ENCODE measurements at regions not wholly inside any gene's neighbourhood (a gene's known extent, or its start where the extent isn't known, plus 50 kb on each side); places are given as distances from the start of the nearest gene placed in this dataset.

- TF ChIP-seq TAF9B (IDR thresholded peaks at IDR 0.05; ENCODE audit: partially characterized antibody) (no peak), HNRNPL (IDR thresholded peaks at IDR 0.05; ENCODE audit: low read depth, low read length) (peak; percentile 21; the same call in 1 of the 2 replicates), ZBTB43 (CRISPR knock-in tag; IDR thresholded peaks at IDR 0.05) (no peak), KDM1A (IDR thresholded peaks at IDR 0.05) (no peak), CTBP1 (IDR thresholded peaks at IDR 0.05; ENCODE audit: borderline replicate concordance) (peak; percentile 93), ZNF77 (CRISPR knock-in tag; IDR thresholded peaks at IDR 0.05) (no peak)
These were observed 79.1 kb downstream of the NDUFS5 start (continued) for GRCh38 chr1:39105061-39105840.

- intact Hi-C loops (cut with micrococcal nuclease): loop anchor here (2.0 to 10.0 kb wide), 3 partner anchors 281 to 609 kb away; no protein-coding TSS in a partner anchor
- in situ Hi-C loops (cut with MboI): no loop called here
- Histone ChIP-seq H3K9me3 (replicated peaks; ENCODE audit: control insufficient read depth, insufficient read depth, low read depth, low read length) (no peaks in the 10 kb centered on the region), H3K36me3 (ENCODE audit: control insufficient read depth, insufficient read depth, low read length) (no peaks in the 10 kb centered on the region), H3K79me2 (ENCODE audit: control insufficient read depth, insufficient read depth, low read length) (peaks cover 43% of the 10 kb centered on the region), H3K27me3 (ENCODE audit: control insufficient read depth in 2 of 2, insufficient read depth in 2 of 2, low read length in 2 of 2) (no peaks in the 10 kb centered on the region), H3K9me1 (ENCODE audit: control insufficient read depth, insufficient read depth, low read length) (no peaks in the 10 kb centered on the region), H2AFZ (ENCODE audit: low read depth, low read length) (peak overlapping the region; percentile 93), H4K20me1 (replicated peaks; ENCODE audit: control insufficient read depth, insufficient read depth, low read length) (no peaks in the 10 kb centered on the region), H3K4me2 (ENCODE audit: insufficient read depth, low read length) (peak overlapping the region; percentile 80), H3K4me1 (replicated peaks in 1 of 2; ENCODE audit: control insufficient read depth in 2 of 2, insufficient read depth in 2 of 2, low read length in 2 of 2) (peaks cover 22 to 49% of the 10 kb centered on the region in 2 experiments), H3K27ac (ENCODE audit: extremely low read depth, low read depth, low read length) (peak overlapping the region; percentile 52), H3K4me3 (peak overlapping the region; percentile 53), H3K9ac (ENCODE audit: insufficient read depth in 1 of 2, low read depth in 2 of 2, low read length in 2 of 2) (peak overlapping the region; percentile 63 to 92)
- FAIRE-seq: no peak
- peak in 3 of 4 experiments; percentile 71 to 75 (median 73) for DNase-seq (ENCODE audit: extremely low read depth in 1 of 4, low spot score in 3 of 4)
- under 1% methylated on average over 31 of the region's 39 CpGs for WGBS (ENCODE audit: insufficient coverage, low coverage, missing lambda C conversion rate)
- peak; percentile 54 for ATAC-seq
- CTCF ChIA-PET (ENCODE audit: low intra/inter-chr PET ratio): interaction anchor here (1.3 kb wide), 1 partner anchor 78 kb away, joined by 3 read pairs; no protein-coding TSS in a partner anchor
- POLR2A ChIA-PET: interaction anchor here (0.8 to 1.9 kb wide), 13 partner anchors 8 to 470 kb away, joined by 3 to 9 read pairs (median 3); no protein-coding TSS in a partner anchor
- BruUV-seq (replicated peaks): TSS peak; percentile 45
- no peak for TF ChIP-seq ZNF740 (CRISPR knock-in tag; IDR thresholded peaks at IDR 0.05)
- peak in 1 of 2 experiments; percentile 66; a peak in 1 of 4 replicates for TF ChIP-seq ZNF740 (tag; IDR thresholded peaks at IDR 0.05)
- no peak for TF ChIP-seq ARHGAP35 (IDR thresholded peaks at IDR 0.05; ENCODE audit: partially characterized antibody)
- TF ChIP-seq TAF15 (IDR thresholded peaks at IDR 0.05; ENCODE audit: low read depth, low read length): no peak
- TF ChIP-seq ZNF445 (CRISPR knock-in tag; IDR thresholded peaks at IDR 0.05; ENCODE audit: low read depth): no peak
- peak; percentile 3; the same call in 1 of the 2 replicates for TF ChIP-seq RB1 (IDR thresholded peaks at IDR 0.05; ENCODE audit: low read depth)
- peak; percentile 70 for TF ChIP-seq PRDM10 (IDR thresholded peaks at IDR 0.05; ENCODE audit: partially characterized antibody)
These were observed 80.0 kb downstream of the NDUFS5 start for GRCh38 chr1:39105841-39106765.
